HepG2 (cell line): ENCODE measurements at regions not wholly inside any gene's neighbourhood (a gene's known extent, or its start where the extent isn't known, plus 50 kb on each side); places are given as distances from the start of the nearest gene placed in this dataset.

ENCODE experiments used
- ATAC-seq: fragments of 200-7000 bp; cut with Tn5 transposase; 3 replicates; pipeline ENCODE4 v1.9.1; 2020; ENCODE audit warnings: mild to moderate bottlenecking, moderate library complexity
- BruUV-seq: library from RNA; stranded (reverse); fragments of 400-500 nt; replicated peaks from 2 replicates; lab custom pipeline; 2021; lab: Mats Ljungman, UMichigan
- CTCF ChIA-PET: fragments of 300-600 bp; formaldehyde crosslinking; extraction: SDS; loops from one replicate; lab custom pipeline; 2021; ENCODE audit warnings: low total read pairs, inconsistent platforms, low intra/inter-chr PET ratio; lab: Yijun Ruan, JAX
- POLR2A ChIA-PET: fragments of 350-600 bp; sonication (Branson Sonifier 250); formaldehyde crosslinking; loops from one replicate; lab custom pipeline; 2020; ENCODE audit warnings: antibody characterized with exemption, inconsistent platforms; lab: Yijun Ruan, JAX
- DNase-seq: peaks from one replicate; pipeline ENCODE4 v3.0.0-alpha.2; 2015; ENCODE audit warnings: low spot score
- FAIRE-seq: peaks from 3 replicates; lab custom pipeline; 2011; peaks lifted over from hg19 to GRCh38; lab: Jason Lieb, UNC
- H2AFZ ChIP-seq: one replicate; pipeline ENCODE4 v1.6.1; 2011; ENCODE audit warnings: low read length, inconsistent platforms
- H3K27ac ChIP-seq: fragments of 300-600 bp; 3 replicates; pipeline ENCODE4 v1.8.0; 2011; ENCODE audit warnings: mixed run types, mild to moderate bottlenecking, mixed read lengths, low read length, inconsistent platforms; ENCODE audit not compliant: insufficient read depth; ENCODE audit errors: extremely low read length
- H3K27me3 ChIP-seq, 2 experiments: fragments of 200-600 bp in 1 of 2; 2 replicates in 1 of 2; 3 replicates in 1 of 2; pipeline versions ENCODE4 v1.6.0 to v1.8.0; 2011; ENCODE audit warnings: low read length in 2 of 2, mild to moderate bottlenecking in 2 of 2, moderate library complexity in 2 of 2, inconsistent platforms in 1 of 2; ENCODE audit not compliant: insufficient read depth in 2 of 2, control insufficient read depth in 1 of 2
- H3K36me3 ChIP-seq, 2 experiments: fragments of 200-600 bp in 1 of 2; replicated peaks in 1 of 2; 2 replicates in 1 of 2; 3 replicates in 1 of 2; pipeline versions ENCODE4 v1.5.1 to v1.8.0; 2011; ENCODE audit warnings: low read length in 2 of 2, inconsistent platforms in 1 of 2; ENCODE audit not compliant: insufficient read depth in 2 of 2, control insufficient read depth in 1 of 2
- H3K4me1 ChIP-seq: 2 replicates; pipeline ENCODE4 v1.5.1; 2012; ENCODE audit warnings: low read length, inconsistent platforms; ENCODE audit not compliant: insufficient read depth
- H3K4me2 ChIP-seq: 2 replicates; pipeline ENCODE4 v1.6.0; 2011; ENCODE audit warnings: low read depth, low read length, inconsistent platforms
- H3K4me3 ChIP-seq, 3 experiments: fragments of 200-600 bp in 1 of 3; sonication (generic), shearing (Covaris generic) in 1 of 3; replicated peaks in 1 of 3; 2 replicates each; pipeline ENCODE4 v1.5.1; 2011 to 2016; ENCODE audit warnings: low read length in 3 of 3, inconsistent platforms in 2 of 3, low read depth in 2 of 3, mild to moderate bottlenecking in 2 of 3, control low read depth in 1 of 3, mixed read lengths in 1 of 3; ENCODE audit not compliant: insufficient read depth in 1 of 3
- H3K79me2 ChIP-seq: one replicate; pipeline ENCODE4 v1.6.1; 2011; ENCODE audit warnings: low read length, inconsistent platforms; ENCODE audit not compliant: insufficient read depth
- H3K9ac ChIP-seq: 2 replicates; pipeline ENCODE4 v1.6.0; 2011; ENCODE audit warnings: mild to moderate bottlenecking, low read depth, low read length, inconsistent platforms; ENCODE audit not compliant: insufficient read depth
- H3K9me3 ChIP-seq: 2 replicates; pipeline ENCODE4 v1.5.1; 2012; ENCODE audit warnings: mild to moderate bottlenecking, low read length
- H4K20me1 ChIP-seq: 2 replicates; pipeline ENCODE4 v1.6.0; 2011; ENCODE audit warnings: inconsistent platforms, mild to moderate bottlenecking, low read length, moderate library complexity; ENCODE audit not compliant: insufficient read depth
- DR1 ChIP-seq: sonication (generic); formaldehyde crosslinking; IDR thresholded peaks from 2 replicates; pipeline ENCODE4 v1.8.0; 2021; ENCODE audit warnings: mild to moderate bottlenecking, missing genetic modification reagents, inconsistent platforms
- HNF4A ChIP-seq: sonication (generic); formaldehyde crosslinking; IDR thresholded peaks from 2 replicates; pipeline ENCODE4 v1.4.0; 2020; ENCODE audit warnings: missing genetic modification reagents
- MTF2 ChIP-seq: sonication (generic); formaldehyde crosslinking; IDR thresholded peaks from 2 replicates; pipeline ENCODE4 v1.5.0; 2020; ENCODE audit warnings: missing genetic modification reagents, borderline replicate concordance
- ZFP36L1 ChIP-seq: sonication (generic); formaldehyde crosslinking; IDR thresholded peaks from 2 replicates; pipeline ENCODE4 v1.8.0; 2022; ENCODE audit warnings: mild to moderate bottlenecking, missing genetic modification reagents, moderate library complexity
- ZSCAN12 ChIP-seq: sonication (generic); formaldehyde crosslinking; IDR thresholded peaks from 2 replicates; pipeline ENCODE4 v1.9.0; 2021; ENCODE audit warnings: mild to moderate bottlenecking, missing genetic modification reagents
- WGBS: methylation state at CpG from one replicate; pipeline ENCODE4 v1.1.6; 2017; ENCODE audit warnings: low lambda C conversion rate; 5-methylcytosine and 5-hydroxymethylcytosine counted together
- in situ Hi-C: cut with HindIII; loops from 2 replicates; pipeline ENCODE4 v1.10.0; 2017; ENCODE audit warnings: low pct_unique_long_range_greater_than_20kb; ENCODE audit not compliant: extremely low pct_ligation_motif_present
- intact Hi-C: fragments of 100-400 bp; cut with micrococcal nuclease; formaldehyde crosslinking; loops from one replicate; pipeline ENCODE4 v1.10.0; 2022; ENCODE audit not compliant: unreplicated experiment
- TF ChIP-seq, protein P1 (sequence below): sonication (generic); formaldehyde crosslinking; IDR thresholded peaks from 2 replicates; pipeline ENCODE4 v1.4.0; 2020; ENCODE audit warnings: missing genetic modification reagents, mild to moderate bottlenecking, borderline replicate concordance
- TF ChIP-seq, protein P2 (sequence below), 2 experiments: sonication (generic) in 1 of 2; formaldehyde crosslinking in 1 of 2; IDR thresholded peaks; 2 replicates each; pipeline versions ENCODE4 v1.5.1 to v1.6.1; 2011 to 2020; ENCODE audit warnings: borderline replicate concordance in 1 of 2, low read depth in 1 of 2, low read length in 1 of 2, mild to moderate bottlenecking in 1 of 2, missing genetic modification reagents in 1 of 2, moderate library complexity in 1 of 2
- TF ChIP-seq, protein P3 (sequence below), 2 experiments: sonication (generic) in 1 of 2; formaldehyde crosslinking in 1 of 2; IDR thresholded peaks; 2 replicates each; pipeline versions ENCODE4 v1.4.0 to v1.6.1; 2018 to 2020; ENCODE audit warnings: missing genetic modification reagents in 2 of 2, borderline replicate concordance in 1 of 2, low read depth in 1 of 2, mild to moderate bottlenecking in 1 of 2, missing biosample characterization in 1 of 2
- TF ChIP-seq, protein P4 (sequence below): sonication (generic); formaldehyde crosslinking; IDR thresholded peaks from 2 replicates; pipeline ENCODE4 v1.5.1; 2020; ENCODE audit warnings: missing genetic modification reagents, mild to moderate bottlenecking, borderline replicate concordance

DNA sequence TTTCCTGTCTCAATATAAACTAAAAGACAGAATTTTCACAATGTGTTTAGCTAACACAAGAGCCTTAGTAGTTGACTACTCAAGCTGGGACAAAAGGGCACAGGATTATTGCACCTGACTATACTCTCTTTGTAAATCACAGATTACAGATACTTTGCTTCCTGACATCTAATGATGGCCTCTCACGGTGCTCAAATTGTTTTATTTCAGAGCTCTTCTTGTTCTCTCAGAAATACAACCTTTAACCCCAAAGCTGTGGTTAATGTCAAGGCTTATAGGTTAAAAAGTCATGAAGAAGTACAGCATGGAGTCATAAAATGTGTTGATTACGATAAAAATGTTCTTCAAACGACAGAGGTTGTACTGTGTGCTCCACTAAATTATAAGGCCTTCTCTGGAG, 89.9 kb upstream of the CPNE8 start (continued):
- TF ChIP-seq, protein P1, sequence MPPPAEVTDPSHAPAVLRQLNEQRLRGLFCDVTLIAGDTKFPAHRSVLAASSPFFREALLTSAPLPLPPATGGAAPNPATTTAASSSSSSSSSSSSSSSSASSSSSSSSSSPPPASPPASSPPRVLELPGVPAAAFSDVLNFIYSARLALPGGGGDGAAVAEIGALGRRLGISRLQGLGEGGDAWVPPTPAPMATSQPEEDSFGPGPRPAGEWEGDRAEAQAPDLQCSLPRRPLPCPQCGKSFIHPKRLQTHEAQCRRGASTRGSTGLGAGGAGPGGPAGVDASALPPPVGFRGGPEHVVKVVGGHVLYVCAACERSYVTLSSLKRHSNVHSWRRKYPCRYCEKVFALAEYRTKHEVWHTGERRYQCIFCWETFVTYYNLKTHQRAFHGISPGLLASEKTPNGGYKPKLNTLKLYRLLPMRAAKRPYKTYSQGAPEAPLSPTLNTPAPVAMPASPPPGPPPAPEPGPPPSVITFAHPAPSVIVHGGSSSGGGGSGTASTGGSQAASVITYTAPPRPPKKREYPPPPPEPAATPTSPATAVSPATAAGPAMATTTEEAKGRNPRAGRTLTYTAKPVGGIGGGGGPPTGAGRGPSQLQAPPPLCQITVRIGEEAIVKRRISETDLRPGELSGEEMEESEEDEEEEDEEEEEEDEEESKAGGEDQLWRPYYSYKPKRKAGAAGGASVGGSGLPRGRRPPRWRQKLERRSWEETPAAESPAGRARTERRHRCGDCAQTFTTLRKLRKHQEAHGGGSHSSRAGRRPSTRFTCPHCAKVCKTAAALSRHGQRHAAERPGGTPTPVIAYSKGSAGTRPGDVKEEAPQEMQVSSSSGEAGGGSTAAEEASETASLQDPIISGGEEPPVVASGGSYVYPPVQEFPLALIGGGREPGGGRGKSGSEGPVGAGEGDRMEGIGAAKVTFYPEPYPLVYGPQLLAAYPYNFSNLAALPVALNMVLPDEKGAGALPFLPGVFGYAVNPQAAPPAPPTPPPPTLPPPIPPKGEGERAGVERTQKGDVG (CRISPR knock-in tag), result no peak
- TF ChIP-seq ZSCAN12 (CRISPR knock-in tag), result no peak
- TF ChIP-seq, protein P2, sequence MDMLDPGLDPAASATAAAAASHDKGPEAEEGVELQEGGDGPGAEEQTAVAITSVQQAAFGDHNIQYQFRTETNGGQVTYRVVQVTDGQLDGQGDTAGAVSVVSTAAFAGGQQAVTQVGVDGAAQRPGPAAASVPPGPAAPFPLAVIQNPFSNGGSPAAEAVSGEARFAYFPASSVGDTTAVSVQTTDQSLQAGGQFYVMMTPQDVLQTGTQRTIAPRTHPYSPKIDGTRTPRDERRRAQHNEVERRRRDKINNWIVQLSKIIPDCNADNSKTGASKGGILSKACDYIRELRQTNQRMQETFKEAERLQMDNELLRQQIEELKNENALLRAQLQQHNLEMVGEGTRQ (IDR thresholded peaks at IDR 0.05; ENCODE audit: low read depth, low read length), result no peak
- TF ChIP-seq, protein P2 (CRISPR knock-in tag; IDR thresholded peaks at IDR 0.05; ENCODE audit: borderline replicate concordance), result no peak
- TF ChIP-seq, all 625 proteins: peak for 0

DNA sequence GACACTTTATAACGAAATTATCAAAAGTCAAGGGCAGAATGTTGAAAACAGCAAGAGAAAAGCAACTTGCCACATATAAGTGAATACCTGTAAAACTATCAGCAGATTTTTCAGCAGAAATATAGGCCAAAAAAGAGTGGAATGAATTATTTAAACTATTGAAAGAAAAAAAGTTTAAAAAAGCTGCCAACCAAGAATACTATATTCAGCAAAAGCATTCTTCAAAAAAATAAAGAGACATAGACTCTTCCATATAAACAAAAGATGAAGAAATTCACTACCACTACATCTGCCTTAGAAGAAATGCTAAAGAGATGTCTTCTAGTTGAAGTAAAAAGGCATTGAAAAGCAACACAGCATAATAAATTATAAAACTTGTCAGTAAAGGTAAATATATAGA, 80.6 kb upstream of the CPNE8 start:
- H3K27ac ChIP-seq, result no peak overlapping the region
- no peaks in the 10 kb centered on the region for H3K27me3 ChIP-seq
- H3K9ac ChIP-seq, result no peak overlapping the region
- intact Hi-C loops (no loop called here), in situ Hi-C loops (no loop called here)
- peaks cover 10% of the 10 kb centered on the region; the same call in 1 of the 2 replicates for H3K4me1 ChIP-seq
- no peaks in the 10 kb centered on the region for H4K20me1 ChIP-seq
- CTCF ChIA-PET, result no interaction called here
- H3K4me3 ChIP-seq, result no peak overlapping the region
- no peaks in the 10 kb centered on the region for H3K36me3 ChIP-seq
- no peak overlapping the region for H2AFZ ChIP-seq
- no peaks in the 10 kb centered on the region for H3K79me2 ChIP-seq
- no peak for FAIRE-seq
- peaks cover 13% of the 10 kb centered on the region for H3K9me3 ChIP-seq
- H3K4me2 ChIP-seq, result no peak overlapping the region
- DNase-seq, result no peak
- WGBS, result 2% methylated on average over 1 of the region's 1 CpG
- BruUV-seq, result no TSS peak
- POLR2A ChIA-PET, result no interaction called here
- no peak for ATAC-seq
- TF ChIP-seq, protein P3, sequence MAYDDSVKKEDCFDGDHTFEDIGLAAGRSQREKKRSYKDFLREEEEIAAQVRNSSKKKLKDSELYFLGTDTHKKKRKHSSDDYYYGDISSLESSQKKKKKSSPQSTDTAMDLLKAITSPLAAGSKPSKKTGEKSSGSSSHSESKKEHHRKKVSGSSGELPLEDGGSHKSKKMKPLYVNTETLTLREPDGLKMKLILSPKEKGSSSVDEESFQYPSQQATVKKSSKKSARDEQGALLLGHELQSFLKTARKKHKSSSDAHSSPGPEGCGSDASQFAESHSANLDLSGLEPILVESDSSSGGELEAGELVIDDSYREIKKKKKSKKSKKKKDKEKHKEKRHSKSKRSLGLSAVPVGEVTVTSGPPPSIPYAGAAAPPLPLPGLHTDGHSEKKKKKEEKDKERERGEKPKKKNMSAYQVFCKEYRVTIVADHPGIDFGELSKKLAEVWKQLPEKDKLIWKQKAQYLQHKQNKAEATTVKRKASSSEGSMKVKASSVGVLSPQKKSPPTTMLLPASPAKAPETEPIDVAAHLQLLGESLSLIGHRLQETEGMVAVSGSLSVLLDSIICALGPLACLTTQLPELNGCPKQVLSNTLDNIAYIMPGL (CRISPR knock-in tag; IDR thresholded peaks at IDR 0.05; ENCODE audit: borderline replicate concordance in 1 of 2, low read depth in 1 of 2), result no peak
- no peak for TF ChIP-seq ZFP36L1 (CRISPR knock-in tag)
- TF ChIP-seq, protein P4, sequence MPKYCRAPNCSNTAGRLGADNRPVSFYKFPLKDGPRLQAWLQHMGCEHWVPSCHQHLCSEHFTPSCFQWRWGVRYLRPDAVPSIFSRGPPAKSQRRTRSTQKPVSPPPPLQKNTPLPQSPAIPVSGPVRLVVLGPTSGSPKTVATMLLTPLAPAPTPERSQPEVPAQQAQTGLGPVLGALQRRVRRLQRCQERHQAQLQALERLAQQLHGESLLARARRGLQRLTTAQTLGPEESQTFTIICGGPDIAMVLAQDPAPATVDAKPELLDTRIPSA (CRISPR knock-in tag), result no peak
- no peak for TF ChIP-seq MTF2 (CRISPR knock-in tag)
- TF ChIP-seq DR1 (CRISPR knock-in tag), result no peak
- no peak for TF ChIP-seq HNF4A (CRISPR knock-in tag)
